Stimulated activated CD8-positive, alpha-beta memory T cell treated with anti-CD3 and anti-CD28 coated beads, Interleukin-7, amount 100 ng/mL, for 48 hours (primary cell): ENCODE measurements at regions not wholly inside any gene's neighbourhood (a gene's known extent, or its start where the extent isn't known, plus 50 kb on each side); places are given as distances from the start of the nearest gene placed in this dataset.
"Not testable (repeated sequence)": the region's sequence is repeated elsewhere in the genome, so short reads cannot be mapped to it uniquely, and the experiment has no call there.

Experiments
- DNase-seq, 2 donors: peaks; one replicate each; pipeline ENCODE4 v3.0.0-alpha.2; 2020; ENCODE audit warnings: low read depth in 1 of 2; ENCODE audit errors: extremely low read depth in 1 of 2

DNA sequence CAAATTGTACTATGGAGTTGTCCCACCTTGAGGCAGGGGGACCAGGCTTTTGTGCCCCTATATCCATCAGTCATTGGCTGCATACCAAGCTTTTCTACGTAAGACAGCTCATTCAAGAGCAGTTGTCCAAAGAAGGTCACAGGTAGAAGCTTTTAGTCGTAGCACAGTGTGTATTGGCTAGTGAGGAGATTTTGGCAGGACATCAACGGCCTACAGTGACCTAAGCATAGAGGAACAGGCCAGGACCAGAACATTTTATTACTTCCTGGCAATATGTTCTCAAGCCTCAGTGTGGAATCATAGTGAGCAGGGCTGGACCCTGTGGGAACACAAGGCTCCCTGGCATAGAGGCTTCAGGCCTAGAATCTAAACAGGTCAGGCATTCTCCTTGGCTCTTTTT lies 105.4 kb upstream of the ANKRD28 start:
- DNase-seq, result no peak

DNA sequence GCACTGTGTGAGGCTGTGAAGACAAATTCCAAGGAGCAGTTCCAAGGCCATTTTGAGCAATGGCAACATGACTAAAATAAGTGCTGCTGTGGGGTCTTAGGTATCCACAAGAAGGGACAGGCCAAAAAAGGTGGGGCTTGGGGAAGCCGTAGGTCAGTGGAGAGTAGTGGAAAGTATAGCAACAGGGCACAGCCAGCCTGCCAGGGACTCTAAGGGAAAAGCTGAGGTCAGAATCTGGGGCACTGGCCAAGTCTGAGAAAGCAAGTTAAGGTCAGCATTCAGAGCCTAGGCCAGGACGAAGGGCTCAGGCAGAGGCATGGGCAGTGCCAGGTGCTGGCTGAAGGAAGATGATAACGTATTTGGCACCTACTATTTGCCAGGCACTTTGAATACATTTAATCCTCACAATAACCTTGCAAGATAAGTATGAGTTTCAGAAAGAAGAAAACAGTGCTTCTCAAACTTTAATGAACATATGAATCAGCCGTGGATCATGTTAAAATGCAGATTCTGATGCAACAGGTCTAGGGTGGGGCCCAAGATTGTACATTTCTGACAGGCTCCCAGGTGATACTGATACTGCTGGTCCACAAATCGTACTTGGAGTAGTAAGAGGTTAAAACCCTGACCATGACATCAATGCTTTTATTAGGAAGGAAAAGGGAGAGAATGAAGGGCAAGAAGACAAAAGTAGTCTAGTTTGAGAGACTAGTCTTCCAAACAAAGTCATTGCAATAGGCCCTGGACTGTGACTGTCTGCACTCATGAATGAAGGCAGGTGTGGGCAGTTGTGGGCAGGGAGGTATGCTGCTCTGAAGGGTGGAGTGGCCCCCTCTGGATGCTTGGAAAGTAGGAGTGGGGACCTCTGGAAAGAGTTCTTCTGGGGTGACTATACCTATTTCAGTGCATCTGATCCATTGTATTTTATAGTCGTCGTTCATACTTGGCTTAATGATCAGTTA lies 106.3 kb upstream of the ANKRD28 start:
- DNase-seq, result no peak

DNA sequence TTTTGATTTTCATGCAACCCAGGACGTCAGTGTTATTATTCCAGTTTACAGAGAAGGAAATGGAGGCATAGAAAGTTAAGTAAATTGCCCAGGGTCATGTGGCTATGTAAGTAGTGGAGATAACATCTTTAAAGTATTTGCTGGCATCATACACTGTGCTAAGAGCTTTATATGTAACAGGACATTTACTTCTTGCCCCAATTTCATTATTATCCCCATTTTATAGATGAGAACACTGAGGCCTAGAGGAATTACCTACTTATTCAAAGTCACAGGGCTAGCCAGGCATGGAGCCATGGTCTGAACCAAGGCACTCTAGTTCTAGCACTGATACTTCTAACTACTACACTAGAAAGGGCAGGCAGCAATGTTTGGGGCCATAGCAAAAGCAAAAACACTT lies 107.3 kb upstream of the ANKRD28 start:
- no peak for DNase-seq

DNA sequence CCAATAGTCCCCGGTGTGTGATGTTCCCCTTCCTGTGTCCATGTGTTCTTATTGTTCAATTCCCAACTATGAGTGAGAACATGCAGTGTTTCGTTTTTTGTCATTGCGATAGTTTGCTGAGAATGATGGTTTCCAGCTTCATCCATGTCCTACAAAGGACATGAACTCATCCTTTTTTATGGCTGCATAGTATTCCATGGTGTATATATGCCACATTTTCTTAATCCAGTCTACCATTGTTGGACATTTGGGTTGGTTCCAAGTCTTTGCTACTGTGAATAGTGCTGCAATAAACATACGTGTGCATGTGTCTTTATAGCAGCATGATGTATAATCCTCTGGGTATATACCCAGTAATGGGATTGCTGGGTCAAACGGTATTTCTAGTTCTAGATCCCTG lies 109.6 kb upstream of the ANKRD28 start:
- DNase-seq, result not testable (repeated sequence)

DNA sequence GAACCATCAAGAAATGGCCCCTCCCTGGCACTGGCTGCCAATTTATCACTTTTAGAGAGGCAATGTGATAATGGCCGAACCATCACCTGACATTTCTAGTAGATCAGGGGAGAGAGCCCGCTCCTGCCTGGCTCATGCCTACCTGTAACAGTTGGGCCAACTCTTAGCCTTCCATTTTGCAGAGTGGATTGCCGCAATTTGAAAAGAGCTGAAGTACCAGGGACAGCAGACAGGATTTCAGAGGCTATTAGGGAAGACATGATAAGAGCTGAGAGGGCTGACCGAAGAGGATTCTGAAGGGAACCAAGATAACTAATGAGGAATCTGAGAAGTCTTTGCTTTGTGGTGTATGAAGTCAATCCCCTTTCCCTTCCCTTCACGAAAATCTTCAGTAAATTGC lies 121.2 kb upstream of the ANKRD28 start:
- no peak for DNase-seq

- no peak for DNase-seq
Observed at GRCh38 chr3:15919971-15920370, 122.2 kb upstream of the ANKRD28 start.

GRCh38 chr3:15923640-15924405 lies 126.0 kb upstream of the ANKRD28 start:
- DNase-seq, result no peak

DNA sequence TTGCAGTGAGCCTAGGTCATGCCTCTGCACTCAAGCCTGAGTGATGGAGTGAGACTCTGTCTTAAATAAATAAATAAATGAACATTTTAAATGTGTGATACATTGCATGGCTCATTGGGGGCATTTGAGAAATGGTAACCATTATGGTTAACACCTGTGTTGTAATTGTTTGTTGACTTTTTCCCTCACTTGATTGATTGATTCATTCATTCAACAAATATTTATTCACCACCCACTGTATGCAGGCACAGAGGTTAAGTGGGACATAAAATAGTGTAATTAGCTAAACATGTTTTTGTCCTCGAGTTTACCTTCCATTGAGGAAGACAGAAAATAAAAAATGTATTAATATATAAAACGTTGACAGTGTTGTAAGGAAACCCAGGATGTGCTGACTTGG lies 127.1 kb upstream of the ANKRD28 start:
- DNase-seq, result no peak

DNA sequence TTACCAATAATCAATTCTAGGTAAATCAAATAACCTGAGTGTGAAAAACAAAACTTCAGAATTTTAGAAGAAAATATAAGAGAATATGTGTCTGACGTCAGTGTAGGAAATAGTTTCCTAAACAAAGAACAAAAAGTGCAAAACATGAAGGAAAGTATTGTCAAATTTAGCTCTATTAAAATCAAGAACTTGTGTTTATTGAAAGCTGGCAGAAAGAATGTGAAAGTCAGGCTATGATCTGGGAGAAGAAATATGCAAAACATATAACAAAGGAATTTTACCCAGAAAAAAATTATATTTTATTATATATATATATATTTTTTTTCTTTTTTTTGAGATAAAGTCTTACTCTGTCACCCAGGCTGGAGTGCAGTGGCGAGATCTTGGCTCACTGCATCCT lies 129.1 kb upstream of the ANKRD28 start:
- no peak for DNase-seq

DNA sequence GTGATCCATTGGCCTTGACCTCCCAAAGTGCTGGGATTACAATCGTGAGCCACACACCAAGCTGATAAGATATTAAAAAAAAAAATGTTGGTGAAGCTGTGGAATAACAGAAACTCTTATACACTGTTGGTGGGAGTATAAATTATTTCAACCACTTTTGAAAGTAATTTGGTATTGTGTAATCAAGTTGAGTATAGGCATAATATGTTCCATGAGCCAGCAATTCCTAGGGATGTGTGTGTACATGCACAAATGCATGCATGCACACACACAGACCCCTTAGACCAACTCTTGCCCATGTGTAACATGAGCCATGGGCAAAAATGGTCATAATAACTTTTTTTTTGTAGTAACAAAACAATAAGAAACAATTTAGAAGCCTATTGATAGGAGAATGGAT lies 130.2 kb upstream of the ANKRD28 start:
- no peak for DNase-seq

DNA sequence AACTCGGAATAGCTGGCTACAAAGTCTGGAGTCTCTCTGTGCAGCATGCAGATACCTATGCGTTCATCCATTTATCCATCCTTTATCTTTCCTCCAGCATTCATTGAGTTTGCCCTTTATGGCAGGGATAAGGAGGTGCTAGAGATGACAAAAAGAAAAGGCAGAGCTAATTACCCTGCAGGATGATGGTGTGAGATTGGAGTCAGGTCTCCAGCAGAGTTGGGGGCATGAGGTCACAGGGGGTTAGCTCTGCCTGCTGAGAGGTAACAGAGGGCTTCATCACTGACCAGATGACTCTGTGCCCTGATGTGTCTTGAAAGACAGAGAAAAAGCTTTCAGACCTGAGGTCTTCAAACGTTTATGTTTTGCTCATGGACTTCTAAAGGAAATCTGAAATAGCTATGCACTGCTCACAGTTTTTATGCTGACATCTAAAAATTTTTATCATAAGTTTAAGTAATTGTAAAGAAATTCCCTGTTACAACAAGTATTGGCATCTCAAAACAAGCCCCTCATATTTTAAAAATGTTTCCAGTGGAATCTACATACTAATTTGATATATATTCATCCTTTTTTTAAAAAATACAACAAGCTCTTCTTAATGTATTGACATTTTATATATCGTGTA lies 132.3 kb upstream of the ANKRD28 start:
- no peak for DNase-seq

DNA sequence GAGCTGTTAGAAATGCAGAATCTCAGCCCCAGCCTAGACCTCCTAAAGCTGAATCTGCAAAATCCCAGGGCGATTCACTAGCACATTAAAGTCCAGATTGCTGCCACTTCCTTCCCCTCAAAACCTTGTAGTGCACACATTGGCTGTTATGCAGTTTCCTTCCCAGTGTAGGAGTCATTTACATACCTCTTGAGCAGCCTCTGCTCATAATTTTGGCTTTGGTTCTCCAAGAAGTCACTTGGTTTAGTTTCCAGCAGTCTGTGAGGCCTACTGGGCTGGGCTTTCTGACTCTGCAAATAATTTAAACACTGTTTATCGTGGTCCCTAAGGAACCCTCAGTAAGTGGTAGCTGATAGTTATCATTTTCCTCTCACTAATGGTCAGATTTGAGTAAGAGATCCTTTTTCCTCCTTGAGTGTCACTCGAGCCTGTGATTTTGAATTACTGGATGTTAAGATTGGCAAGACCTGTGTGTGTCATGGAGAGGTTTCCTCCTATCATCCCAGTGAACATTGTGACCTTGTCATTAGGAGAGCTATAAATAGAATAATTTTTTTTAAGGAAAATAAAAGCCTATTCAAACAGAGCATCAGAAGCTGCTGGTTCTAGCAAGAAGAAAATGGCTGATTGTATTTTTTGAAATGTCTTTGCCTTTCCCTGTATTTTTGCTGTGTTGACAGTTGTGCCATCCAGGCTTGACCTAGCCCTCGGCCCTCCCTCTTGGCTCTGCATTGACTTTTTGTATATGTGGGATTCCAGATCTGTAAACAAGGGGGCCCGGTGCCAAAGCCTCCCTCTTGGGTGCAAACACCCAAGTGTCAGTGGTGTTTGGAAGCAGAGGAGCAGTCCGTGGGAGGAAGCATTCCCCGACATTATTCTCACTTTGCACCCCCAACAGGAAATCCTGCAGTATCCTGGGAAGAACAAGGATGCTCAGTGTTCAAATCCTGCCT lies 134.8 kb upstream of the ANKRD28 start:
- DNase-seq, result no peak

- DNase-seq, result no peak
Observed at GRCh38 chr3:15933439-15934139, 135.8 kb upstream of the ANKRD28 start.

DNA sequence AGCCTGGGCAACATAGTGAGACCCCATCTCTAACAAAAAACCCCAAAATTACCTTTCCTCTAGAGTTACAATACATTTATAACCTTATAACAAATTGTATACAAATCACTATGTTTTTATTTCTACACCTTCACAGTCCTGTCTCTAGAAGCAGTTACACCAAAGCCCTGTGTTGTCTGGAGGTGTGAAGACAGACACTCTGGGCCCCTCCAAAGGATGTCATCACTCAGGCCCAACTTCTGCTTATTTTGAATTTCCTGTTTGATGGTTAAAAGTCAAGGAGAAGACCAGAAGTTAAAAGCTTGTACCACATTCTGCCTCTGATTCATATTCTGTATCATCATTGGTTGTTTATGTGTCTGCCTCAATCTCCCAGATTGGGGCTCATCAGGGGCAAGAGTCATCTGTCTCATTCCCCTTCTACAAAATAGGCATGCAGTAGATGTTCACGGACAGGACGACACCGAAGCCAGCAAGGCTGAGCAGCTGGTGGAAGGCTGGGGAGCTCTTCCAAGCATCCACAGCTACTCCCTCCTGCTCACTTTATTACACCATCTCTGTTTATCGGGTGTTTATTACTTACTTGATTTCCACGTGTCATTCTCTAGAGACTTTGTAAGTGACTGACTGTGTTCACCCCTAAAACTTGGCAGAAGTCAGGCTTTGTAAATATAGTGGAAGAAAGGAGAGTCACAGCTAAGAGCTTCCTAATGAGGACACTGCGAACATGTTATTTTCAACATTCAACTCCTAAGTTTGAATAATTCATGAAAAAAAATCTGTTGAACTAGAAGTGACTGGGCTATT lies 136.8 kb upstream of the ANKRD28 start:
- DNase-seq, result no peak

DNA sequence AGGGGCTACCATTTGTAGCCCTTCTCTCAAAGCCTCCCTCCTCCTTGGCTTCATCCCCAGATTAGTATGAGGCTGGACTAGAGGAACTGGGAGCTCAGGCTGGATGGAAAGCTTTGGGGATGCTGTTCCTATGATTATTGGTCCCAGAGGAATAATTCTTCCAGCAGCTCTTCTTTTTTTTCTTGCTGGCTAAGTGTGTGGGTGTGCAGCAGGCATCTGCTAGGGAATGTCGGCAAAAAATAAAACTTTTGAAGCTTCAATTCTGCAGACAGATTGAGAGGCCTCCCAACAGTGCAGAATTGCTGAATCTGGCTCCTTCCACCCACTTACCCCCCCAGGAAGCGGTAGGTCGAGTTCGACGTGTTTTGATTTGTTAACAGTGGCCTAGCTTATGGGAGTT lies 138.5 kb upstream of the ANKRD28 start:
- DNase-seq, result no peak

- no peak for DNase-seq
Observed at GRCh38 chr3:15940641-15941040, 142.9 kb upstream of the ANKRD28 start.

GRCh38 chr3:15941457-15941856 lies 143.7 kb upstream of the ANKRD28 start:
- not testable (repeated sequence) for DNase-seq

DNA sequence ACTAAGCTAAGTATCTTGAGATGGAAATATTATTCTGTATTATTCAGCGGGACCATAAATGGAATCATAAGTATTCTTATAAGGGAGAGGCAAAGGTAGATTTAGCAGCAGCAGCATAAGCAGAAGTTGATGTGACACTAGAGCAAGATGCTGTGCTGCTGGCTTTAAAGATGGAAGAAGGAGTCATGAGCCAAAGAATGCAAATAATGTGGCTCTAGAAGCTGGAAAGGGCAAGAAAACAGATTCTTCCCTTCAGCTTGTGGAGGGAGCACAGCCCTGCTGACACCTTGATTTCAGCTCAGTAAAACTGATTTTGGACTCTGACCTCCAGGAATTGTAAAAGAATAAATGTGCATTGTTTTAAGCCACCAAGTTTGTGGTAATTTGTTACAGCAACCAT lies 144.2 kb upstream of the ANKRD28 start:
- DNase-seq, result no peak

DNA sequence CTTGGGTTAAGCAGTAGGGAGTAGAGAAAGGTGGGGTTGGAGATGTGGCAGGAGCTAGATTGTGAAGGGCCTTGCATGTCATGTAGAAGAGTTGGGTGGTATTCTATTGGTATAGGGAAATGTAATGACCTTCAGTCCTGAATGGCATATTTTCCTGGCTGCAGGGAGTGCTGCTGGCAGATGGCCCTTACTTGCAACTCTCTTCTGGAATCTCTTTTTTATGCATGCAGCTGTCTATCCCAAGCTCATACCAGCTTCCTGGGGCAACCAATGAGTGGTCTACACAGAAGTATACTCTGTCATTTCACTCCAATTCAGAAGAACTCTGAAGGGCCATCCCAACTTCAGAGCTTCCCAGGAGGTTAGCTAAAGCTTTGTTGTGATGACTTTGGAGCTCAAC lies 144.7 kb upstream of the ANKRD28 start:
- DNase-seq, result no peak
